ENCODE measurements at regions not wholly inside any gene's neighbourhood (a gene's known extent, or its start where the extent isn't known, plus 50 kb on each side); places are given as distances from the start of the nearest gene placed in this dataset.

DNA sequence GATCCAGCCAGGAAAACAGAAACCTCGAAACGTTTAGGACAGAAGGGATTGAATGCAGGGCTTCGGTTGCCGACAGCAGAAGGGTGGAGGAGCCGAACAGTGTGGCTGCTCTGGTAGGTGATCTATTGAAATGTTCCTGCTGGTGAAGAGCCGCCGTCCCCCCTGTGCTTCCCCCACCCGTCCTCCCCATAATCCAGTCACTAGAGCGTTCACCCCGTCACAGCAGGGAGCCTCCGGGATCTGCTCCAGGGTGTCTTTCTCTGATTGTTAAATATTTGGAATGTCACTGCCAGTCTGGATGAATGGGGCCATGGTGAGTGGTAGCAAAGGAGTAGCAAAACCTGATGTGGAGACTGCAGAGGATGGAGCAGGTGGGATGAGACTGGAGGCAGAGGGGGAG, 255.1 kb upstream of the CSF3R start:
- TF ChIP-seq POLR2A (IDR thresholded peaks at IDR 0.05) = no peak
- TF ChIP-seq, protein P1, sequence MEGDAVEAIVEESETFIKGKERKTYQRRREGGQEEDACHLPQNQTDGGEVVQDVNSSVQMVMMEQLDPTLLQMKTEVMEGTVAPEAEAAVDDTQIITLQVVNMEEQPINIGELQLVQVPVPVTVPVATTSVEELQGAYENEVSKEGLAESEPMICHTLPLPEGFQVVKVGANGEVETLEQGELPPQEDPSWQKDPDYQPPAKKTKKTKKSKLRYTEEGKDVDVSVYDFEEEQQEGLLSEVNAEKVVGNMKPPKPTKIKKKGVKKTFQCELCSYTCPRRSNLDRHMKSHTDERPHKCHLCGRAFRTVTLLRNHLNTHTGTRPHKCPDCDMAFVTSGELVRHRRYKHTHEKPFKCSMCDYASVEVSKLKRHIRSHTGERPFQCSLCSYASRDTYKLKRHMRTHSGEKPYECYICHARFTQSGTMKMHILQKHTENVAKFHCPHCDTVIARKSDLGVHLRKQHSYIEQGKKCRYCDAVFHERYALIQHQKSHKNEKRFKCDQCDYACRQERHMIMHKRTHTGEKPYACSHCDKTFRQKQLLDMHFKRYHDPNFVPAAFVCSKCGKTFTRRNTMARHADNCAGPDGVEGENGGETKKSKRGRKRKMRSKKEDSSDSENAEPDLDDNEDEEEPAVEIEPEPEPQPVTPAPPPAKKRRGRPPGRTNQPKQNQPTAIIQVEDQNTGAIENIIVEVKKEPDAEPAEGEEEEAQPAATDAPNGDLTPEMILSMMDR (IDR thresholded peaks at IDR 0.05) = no peak

Measured in esophagus squamous epithelium (tissue), 4 donors.